HG03159 (cell line): ENCODE measurements at regions not wholly inside any gene's neighbourhood (a gene's known extent, or its start where the extent isn't known, plus 50 kb on each side); places are given as distances from the start of the nearest gene placed in this dataset.

Experiments
- ATAC-seq: cut with Tn5 transposase; IDR thresholded peaks from one replicate; pipeline ENCODE4 v1.9.1; 2021; ENCODE audit warnings: mild to moderate bottlenecking, moderate library complexity; ENCODE audit not compliant: unreplicated experiment

DNA sequence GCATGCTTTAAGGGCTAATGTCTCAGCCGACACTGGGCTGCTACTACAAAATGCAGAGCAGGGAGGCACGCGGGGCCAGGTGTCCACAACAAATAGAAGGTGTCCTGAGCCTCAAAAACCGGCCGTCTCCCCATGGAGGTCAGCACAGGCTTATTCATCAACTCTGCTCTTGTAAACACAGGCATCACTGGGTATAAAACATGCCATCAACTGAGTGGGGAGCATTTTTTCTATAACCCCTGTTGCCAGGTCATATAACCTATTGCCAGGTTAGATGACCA, 271.6 kb downstream of the AUH start:
- no peak for ATAC-seq

DNA sequence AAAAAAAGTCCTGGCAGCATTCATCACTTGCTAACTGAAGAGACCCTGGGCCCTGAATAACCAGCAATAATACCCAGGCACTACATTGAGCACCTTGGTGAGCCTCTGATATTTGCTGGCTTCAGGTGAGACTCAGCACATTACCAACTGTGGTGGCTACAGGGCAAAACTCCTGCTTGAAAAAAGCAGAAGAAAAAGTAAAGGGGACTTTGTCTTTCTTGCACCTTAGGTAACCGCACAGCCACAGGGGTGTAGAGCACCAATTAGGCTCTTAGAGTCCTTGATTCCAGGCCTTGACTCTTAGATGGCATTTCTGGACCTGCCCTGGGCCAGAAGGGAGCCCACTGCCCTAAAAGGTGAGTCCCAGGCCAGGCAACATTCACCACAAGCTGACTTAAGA, 269.5 kb downstream of the AUH start:
- ATAC-seq, result no peak

DNA sequence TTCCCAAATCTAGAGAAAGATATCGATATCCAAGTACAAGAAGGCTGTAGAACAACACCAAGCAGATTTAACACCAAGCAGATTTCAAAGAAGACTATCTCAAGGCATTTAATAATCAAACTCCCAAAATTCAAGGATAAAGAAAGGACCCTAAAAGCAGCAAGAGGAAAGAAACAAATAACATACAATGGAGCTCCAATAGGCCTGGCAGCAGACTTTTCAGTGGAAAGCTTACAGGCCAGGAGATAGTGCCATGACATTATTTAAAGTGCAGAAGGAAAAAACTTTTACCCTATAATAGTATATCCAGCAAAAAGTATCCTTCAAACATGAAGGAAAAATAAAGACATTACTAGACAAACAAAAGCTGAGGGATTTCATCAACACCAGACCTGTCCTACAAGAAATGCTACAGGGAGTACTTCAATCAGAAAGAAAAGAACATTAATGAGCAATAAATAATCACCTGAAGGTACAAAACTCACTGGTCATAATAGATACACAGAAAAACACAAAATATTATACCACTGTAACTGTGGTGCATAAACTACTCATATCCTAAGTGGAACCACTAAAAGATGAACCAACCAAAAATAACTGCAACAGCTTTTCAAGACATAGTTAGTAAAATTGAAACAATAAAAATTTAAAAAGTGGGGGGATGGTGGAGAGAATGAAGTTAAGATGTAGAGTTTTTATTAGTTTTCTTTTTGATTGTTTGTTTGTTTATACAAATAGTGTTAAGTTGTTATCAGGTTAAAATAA, 267.2 kb downstream of the AUH start:
- no peak for ATAC-seq

DNA sequence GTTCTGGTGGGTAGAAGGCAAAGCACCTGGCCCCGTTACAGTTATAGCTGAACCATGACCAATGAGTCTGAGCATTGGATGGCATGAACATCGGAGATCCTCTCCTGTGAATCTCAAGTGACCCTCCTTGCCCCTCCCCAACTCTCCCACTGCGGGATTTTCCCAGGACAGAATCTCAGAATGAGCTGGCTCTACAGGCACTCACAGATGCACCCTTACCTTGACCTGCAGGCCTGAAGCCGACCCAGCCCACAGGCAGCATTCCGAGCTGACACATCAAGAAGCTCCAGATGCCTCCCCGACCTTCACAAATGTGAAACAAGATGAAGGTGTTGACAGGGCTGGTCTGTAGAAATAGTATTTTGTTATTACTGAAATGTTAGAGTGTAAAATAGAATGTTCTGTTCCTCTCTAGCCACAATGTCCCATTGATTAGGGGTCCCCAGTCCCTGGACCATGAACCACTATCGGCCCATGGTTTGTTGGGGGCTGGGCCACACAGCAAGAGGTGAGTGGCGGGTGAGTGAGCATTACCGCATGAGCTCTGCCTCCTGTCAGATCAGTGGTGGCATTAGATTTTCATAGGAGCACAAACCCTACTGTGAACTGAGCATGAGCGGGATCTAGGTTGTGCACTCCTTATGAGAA, 263.4 kb downstream of the AUH start:
- ATAC-seq, result no peak

DNA sequence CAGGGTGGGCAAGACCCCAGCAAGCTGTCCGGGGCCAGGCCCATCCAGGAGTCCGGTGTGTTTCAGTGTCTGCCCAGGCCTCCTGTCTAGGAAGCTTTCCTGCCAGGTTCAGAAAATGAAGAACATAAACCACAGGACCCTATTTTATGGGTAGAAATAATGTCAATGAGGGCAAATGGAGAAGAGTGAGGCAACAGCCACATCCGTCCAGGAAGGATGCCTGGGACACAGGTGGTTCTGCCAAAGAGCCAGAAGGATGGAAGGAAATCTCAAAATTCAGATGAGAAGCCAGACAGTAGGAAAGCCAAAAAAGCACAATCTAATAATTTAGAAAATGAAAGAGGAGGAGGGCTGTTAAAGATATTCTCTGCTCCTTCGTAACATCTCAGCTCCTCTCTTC, 262.3 kb downstream of the AUH start:
- no peak for ATAC-seq

DNA sequence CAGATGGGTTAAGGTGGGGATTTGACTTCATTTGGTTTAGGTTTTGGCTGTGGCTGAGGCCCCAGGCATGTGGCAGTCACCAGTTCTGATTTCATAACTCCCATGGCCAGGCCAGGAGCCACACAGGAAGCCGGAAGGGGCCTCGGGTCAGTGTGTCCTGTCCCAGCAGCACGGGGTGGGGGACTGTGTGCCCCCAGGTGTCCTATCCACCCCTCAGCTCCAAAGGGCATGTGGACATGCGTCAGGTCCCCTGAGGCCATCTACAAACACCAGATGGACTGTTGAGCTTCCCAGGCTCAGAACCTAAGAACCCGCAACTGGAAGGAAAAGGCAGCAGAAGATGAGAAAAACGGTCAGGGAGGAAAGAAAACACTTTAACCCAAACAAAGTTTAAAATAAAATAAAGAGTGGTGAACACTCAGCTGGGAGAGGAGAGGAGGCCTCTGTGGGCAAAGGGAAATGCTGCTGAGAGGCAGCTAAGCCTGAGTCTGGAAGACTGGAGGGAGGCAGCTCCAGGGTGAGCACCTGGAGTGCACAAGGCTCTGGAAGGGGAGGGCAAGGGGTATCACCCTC, 260.8 kb downstream of the AUH start:
- ATAC-seq, result no peak

DNA sequence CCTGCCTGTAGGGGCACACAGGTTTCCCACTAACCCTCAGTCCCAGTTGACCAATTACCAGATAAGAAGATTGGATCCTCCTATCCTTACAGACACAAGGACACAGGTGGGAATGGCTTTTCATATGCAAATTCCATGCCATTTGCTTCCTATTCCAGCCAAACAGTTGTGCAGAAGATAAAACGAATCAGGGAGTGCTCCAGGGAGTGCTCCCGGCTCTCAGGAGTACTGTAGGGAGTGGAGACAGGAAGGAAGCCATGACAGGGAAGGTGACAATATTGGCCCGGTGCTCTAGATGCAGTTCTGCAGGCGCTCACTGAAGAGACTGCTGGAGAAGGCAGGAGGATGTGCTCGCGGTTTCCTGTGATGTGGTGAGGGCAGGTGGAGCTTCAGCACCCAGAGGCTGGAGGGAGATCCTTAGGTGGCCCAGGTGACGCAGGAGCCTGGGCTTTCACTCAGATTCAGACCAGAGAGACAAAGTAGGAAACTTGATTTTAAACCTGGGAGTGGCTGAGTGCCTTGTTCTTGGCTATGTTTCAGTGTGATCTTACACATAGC, 260.0 kb downstream of the AUH start:
- no peak for ATAC-seq

DNA sequence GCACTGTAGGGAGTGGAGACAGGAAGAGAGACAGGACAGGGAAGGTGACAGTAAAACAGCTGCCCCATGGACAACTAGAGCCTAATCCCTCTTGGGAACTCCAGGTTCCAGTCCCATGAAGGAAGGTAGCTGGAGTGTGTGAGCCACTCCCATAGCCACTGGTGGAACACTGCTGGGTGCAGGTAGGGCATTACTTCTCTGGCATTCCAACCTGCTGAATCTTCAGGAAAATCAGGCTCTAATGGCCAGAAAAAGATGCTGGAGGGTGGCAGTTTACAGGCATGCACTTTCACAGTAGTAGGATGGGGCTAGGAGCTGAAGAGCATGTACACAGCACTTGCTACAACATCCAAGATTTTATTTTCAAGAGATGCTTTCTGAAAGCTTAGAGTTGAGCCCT, 259.4 kb downstream of the AUH start:
- no peak for ATAC-seq

DNA sequence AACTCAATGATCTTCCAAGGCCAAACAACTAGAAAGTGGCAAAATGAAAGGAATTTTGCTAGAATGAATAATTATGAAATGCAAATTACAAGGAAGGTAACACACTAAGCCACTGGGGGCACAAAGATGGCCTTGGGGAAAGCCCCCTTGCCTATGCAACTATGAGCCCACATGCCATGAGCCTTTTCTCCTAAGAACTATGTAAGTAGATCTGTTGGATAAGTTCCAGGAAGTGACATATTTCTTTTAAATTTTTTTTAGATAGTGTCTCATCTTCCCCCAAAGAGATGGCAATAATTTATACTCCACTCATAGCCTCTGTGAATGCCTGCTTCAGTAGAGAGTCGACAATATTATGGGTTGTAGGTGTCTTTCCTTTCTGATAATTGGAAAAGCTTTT, 257.8 kb downstream of the AUH start:
- no peak for ATAC-seq

DNA sequence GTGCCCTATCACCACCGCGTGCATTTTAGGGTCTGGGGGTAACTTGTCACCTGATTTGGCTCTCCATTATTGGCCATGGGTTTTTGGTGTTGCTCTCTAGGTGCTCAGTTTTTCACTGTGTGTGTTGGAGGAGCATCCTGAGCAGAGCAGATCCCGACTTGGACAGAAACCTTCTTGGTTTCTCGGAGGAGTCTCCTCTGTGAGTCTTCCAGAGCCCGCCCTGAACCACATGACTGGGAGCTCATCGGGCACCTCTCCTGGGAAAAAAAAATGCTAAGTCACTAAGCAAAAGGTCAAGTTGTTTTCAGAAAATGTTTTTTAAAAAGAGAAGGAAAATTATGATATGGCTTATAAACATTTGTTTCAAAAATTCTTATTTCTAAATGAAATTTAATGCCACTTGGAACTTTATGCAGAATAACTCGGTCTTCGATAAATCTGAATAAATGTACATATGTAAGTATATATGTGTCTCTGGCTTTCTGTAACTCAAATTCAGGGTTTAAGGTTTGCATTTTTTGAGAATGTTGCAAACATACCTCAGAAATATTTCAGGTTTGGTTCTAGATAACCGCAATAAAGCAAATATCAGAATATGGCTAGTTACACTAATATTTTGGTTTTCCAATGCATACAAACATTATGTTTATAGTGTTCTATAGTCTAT, 255.2 kb downstream of the AUH start:
- ATAC-seq, result no peak

DNA sequence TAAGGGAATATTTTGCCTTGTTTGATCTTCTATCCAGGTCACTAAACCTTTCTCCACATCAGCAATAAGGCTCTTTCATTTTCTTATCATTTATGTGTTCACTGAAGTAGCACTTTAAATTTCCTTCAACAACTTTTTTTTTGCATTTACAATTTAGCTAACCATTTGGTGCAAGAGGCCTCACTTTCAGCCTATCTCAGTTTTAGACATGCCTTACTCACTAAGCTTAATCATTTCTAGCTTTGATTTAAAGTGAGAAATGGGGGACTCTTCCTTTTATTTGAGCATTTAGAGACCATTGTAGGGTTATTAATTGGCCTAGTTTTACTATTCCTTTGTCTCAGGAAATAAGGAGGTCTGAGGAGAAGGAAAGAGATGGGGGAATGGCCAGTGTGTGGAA, 250.5 kb downstream of the AUH start:
- no peak for ATAC-seq

DNA sequence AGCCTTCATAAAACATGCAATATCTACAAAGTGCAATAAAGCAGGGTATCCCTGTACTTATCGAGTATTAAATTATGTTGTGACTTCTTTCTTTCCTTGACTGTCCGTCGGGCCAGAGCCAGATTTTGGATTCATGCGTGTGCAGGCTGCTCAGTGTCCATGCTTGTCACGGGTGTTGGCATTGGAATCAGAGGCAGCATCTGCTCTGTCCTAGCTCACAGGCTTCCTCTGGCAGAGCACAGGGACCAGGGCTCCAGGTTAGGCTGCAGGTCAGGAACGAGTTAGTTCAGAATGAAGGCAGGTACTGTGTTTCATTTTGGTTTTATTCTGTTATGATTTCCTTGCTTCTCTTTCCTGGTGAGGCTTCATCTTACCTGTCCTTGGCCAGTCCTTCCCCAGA, 249.8 kb downstream of the AUH start:
- no peak for ATAC-seq

DNA sequence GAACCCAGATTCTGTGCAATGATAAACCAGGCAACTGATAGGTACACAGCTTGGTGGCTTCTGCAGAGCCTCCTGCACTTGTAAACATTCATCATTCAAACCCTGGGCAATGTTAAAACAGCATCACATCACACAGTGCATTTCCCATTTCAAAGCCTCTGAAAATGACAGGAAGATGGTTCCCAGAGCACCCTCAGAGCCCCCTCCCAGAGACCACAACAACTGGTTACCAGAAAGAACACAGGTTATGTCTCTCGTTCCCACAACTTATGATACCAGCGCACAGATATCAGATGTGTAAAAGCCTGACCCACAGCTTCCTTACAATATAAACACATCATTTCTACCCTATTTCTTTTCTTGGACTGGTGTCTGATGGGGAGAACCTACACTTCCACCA, 248.7 kb downstream of the AUH start:
- no peak for ATAC-seq

DNA sequence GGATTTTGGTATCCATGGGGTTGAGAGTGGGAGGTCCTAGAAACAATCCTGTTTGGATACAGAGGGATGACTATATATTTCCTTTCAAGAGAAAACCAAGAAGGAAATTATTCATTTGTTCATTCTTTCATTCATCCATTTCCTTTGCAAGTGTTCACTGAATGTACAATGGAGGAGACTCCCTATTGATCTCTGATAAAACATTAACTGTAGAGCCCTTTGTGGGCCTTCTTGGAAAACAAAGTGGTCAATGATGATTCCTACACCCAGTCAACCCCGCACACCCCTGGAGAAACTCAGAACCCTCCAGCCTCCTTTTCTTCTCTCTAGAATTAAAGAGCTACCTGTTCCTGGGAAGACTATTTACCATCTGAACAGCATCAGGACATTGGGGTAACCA, 247.3 kb downstream of the AUH start:
- ATAC-seq, result no peak

DNA sequence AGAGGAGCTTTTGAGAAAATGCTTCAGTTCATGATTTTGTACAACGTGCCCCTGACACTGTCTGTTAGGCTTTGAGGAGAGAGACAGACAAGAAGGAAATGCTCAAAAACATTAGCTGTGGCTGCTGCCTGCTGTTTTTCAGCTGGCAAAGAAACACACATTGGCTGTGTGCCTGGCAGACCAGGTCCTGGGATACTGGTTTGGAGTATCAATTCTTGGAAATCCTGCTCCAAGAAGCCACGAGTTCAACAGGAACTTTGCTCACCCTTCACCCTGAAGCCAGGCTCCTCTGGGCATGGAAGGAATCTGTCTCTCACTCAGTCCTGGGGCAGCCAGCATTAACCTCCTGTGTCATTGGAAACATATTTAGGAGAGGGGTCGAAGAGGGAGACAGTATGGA, 245.5 kb downstream of the AUH start:
- no peak for ATAC-seq

DNA sequence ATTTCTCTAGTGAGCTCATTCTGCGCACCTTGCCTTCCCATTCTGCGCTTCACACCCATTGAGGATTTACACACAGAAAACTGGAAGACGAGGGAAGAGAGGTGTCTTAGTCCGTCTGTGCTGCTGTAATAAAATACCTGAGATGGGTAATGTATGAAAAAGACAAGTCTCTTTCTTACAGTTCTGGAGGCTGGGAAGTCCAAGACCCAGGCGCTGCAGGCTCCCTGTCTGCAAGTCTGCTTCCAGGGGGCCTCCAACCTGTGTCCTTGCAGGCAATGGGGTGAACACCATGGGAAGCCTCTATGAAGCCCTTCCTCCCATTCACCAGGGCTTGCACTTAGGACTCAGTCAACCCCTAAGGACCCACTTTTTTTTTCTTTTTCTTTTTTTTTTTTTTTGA, 245.0 kb downstream of the AUH start:
- ATAC-seq, result no peak

DNA sequence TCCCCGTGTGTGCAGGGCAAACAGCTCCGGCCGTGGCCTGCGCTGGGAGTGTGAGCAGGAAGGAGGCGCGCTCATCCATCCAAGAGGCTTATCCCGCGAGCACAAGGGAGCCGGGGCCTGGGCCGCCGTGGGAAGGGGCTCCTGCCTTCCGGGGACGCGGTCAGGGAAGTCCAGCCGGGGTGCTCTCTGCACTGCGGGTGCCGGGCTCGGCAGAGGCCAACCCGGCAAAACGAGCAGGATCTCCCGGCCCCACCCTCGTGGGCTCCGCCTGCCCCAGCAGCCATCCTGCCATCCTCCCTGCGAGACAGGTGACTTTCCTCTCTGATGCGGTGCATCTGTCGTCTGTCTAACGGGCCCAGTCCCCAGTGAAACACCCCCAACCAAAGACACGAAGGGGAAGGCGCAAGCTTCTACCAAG, 244.2 kb downstream of the AUH start:
- ATAC-seq, result no peak

DNA sequence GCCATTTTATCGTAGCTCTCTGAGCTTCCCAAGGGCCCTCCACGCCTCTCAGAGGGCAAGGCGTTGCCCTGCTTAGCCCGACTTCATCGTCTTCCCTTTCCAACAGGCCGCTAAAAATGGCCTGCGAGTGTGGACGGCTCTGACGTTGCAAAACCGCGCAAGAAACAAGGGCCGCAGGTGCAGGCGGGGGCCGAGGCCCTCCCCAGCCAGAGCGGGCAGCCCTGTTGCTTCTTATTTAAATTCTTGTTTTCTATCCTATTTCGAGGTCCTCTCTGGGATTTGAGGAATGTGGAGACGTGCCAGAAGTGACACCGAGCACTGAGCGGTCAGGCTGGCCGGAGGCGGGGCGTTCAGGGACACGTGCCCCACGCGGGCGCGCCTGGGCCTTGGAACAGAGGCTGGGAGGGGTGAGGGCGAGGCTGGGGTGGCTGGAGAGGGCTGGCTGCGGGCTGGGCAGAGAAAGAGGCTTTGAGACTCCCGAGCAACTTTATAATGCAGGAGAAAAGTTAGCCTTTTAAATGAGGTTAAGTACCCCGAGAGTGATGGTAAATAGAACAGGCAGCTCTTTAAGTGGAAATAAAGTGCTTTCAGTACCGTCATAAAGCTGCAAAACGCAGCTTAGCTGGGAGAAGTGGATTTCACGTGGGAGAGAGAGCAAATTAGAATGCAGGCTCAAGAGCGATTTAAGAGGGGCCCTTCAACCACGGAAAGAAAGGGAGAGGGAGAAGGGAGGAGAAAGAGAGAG, 243.6 kb downstream of the AUH start:
- no peak for ATAC-seq

DNA sequence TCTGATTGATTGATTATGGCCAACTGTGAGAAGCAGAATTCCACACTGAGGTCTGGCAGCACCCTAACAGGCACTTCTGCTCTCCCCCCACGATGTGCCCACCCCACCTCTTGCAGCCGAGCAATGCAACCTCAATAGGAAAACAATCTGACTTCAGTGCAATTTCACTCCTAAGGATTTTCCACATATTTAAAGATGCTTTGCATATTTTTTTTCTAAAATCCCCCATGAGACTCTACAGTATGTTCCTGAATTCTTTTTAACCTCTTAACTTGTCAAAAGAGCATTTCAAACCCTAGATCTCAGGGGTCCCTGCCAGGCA, 243.1 kb downstream of the AUH start:
- no peak for ATAC-seq

DNA sequence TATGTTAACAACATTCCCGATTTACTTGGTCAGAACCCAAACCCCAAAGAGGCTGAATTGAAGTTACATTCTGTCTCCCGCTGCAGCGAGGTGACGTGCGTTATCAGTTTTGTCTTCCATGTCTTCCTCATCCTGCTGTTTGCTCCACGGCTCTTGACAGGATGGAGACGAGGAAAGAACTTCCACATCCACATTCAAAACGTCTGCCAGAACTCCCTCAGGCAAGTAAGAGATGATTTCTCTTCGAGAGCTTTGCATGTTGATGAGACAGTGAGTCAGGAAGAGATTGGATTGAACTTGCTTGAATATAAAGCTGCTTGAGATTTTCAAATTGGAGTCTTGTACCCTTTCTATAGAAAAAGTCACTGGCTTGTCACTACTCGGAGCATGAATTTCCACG, 242.6 kb downstream of the AUH start:
- ATAC-seq, result no peak

DNA sequence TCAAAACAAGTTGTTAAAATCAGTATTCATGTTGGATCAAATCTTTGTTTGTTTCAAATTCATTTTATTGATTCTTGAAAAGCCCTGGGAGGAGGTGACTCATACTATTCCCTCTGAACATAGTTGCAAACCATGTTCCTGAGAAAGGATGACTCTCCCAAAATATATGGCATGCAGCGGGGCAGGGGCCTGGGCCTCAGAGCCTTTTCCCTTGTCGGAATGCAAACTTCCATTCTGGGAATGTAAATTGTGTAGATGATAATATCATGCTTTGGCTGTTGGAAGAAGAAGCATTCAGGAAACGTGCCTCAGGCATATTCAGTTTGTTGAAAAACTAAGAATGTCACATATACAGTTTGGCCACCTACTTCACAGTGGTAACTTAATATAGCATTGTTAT, 242.0 kb downstream of the AUH start:
- no peak for ATAC-seq
